Hepatocyte (in vitro differentiated cells): ENCODE measurements at regions not wholly inside any gene's neighbourhood (a gene's known extent, or its start where the extent isn't known, plus 50 kb on each side); places are given as distances from the start of the nearest gene placed in this dataset.
"Not testable (repeated sequence)": the region's sequence is repeated elsewhere in the genome, so short reads cannot be mapped to it uniquely, and the experiment has no call there.

Experiments
- DNase-seq: peaks from one replicate; pipeline ENCODE4 v3.0.0-alpha.2; 2016; ENCODE audit warnings: low spot score
- H2AFZ ChIP-seq: fragments of 200-600 bp; sonication (generic); 2 replicates; pipeline ENCODE4 v1.6.0; 2016; ENCODE audit warnings: antibody characterized with exemption, mild to moderate bottlenecking
- H3K27ac ChIP-seq: fragments of 200-600 bp; sonication (generic); 2 replicates; pipeline ENCODE4 v1.5.1; 2016; ENCODE audit warnings: mild to moderate bottlenecking
- H3K27me3 ChIP-seq: fragments of 200-600 bp; sonication (generic); 2 replicates; pipeline ENCODE4 v1.6.1; 2016
- H3K36me3 ChIP-seq: fragments of 200-600 bp; sonication (generic); replicated peaks from 2 replicates; pipeline ENCODE4 v1.5.1; 2016; ENCODE audit warnings: low read depth; ENCODE audit not compliant: insufficient read depth
- H3K4me1 ChIP-seq: fragments of 200-600 bp; sonication (generic); 2 replicates; pipeline ENCODE4 v1.5.1; 2016; ENCODE audit warnings: mild to moderate bottlenecking, moderate library complexity; ENCODE audit not compliant: insufficient read depth
- H3K4me2 ChIP-seq: fragments of 200-600 bp; sonication (generic); 2 replicates; pipeline ENCODE4 v1.6.0; 2016
- H3K4me3 ChIP-seq: fragments of 200-600 bp; sonication (generic); 2 replicates; pipeline ENCODE4 v1.5.1; 2016; ENCODE audit warnings: mild to moderate bottlenecking
- H3K79me2 ChIP-seq: fragments of 200-600 bp; sonication (generic); 2 replicates; pipeline ENCODE4 v1.6.0; 2017; ENCODE audit warnings: mild to moderate bottlenecking
- H3K9me2 ChIP-seq: fragments of 200-600 bp; sonication (generic); replicated peaks from 2 replicates; pipeline ENCODE4 v1.6.0; 2017; ENCODE audit warnings: mild to moderate bottlenecking; ENCODE audit not compliant: insufficient read depth
- H3K9me3 ChIP-seq: fragments of 200-600 bp; sonication (generic); 2 replicates; pipeline ENCODE4 v1.5.1; 2016; ENCODE audit warnings: low read depth, mild to moderate bottlenecking
- H4K20me1 ChIP-seq: fragments of 200-600 bp; sonication (generic); 2 replicates; pipeline ENCODE4 v1.6.0; 2016; ENCODE audit warnings: mild to moderate bottlenecking; ENCODE audit not compliant: insufficient read depth, poor library complexity, severe bottlenecking
- CTCF ChIP-seq: fragments of 200-600 bp; sonication (generic); IDR thresholded peaks from 2 replicates; pipeline ENCODE4 v1.5.1; 2016; ENCODE audit warnings: antibody characterized with exemption, mild to moderate bottlenecking; ENCODE audit not compliant: poor library complexity
- EZH2 ChIP-seq: fragments of 200-600 bp; sonication (generic); IDR thresholded peaks from 2 replicates; pipeline ENCODE4 v1.6.1; 2016; ENCODE audit warnings: antibody characterized with exemption, mild to moderate bottlenecking, borderline replicate concordance
- EZH2phosphoT487 ChIP-seq: fragments of 200-600 bp; sonication (generic); IDR thresholded peaks from one replicate; pipeline ENCODE4 v1.6.1; 2018; ENCODE audit warnings: antibody characterized with exemption, mild to moderate bottlenecking, low read depth, moderate library complexity; ENCODE audit not compliant: unreplicated experiment, severe bottlenecking
- WGBS: methylation state at CpG from one replicate; pipeline ENCODE4 v1.1.6; 2016; ENCODE audit warnings: low lambda C conversion rate; ENCODE audit errors: missing lambda C conversion rate; 5-methylcytosine and 5-hydroxymethylcytosine counted together

GRCh38 chr9:33708441-33708840, 86.9 kb upstream of the PRSS3 start:
- WGBS = 68% methylated on average over 2 of the region's 2 CpGs
- Histone ChIP-seq H3K4me1 (no peaks in the 10 kb centered on the region), H3K27me3 (no peaks in the 10 kb centered on the region), H3K79me2 (no peaks in the 10 kb centered on the region), H2AFZ (no peak overlapping the region), H3K4me2 (no peak overlapping the region), H4K20me1 (no peaks in the 10 kb centered on the region), H3K27ac (no peak overlapping the region), H3K36me3 (no peaks in the 10 kb centered on the region), H3K9me3 (no peaks in the 10 kb centered on the region), H3K9me2 (no peaks in the 10 kb centered on the region), H3K4me3 (no peak overlapping the region)
- DNase-seq = no peak
- TF ChIP-seq EZH2 (no peak), CTCF (no peak), EZH2phosphoT487 (no peak)

GRCh38 chr9:33709269-33709668, 86.1 kb upstream of the PRSS3 start:
- H3K4me1 ChIP-seq = no peaks in the 10 kb centered on the region
- no peak overlapping the region for H2AFZ ChIP-seq
- no peaks in the 10 kb centered on the region for H4K20me1 ChIP-seq
- no peak overlapping the region for H3K27ac ChIP-seq
- H3K79me2 ChIP-seq = no peaks in the 10 kb centered on the region
- no peaks in the 10 kb centered on the region for H3K9me2 ChIP-seq
- no peaks in the 10 kb centered on the region for H3K9me3 ChIP-seq
- WGBS = 75% methylated on average over 3 of the region's 3 CpGs
- H3K27me3 ChIP-seq = no peaks in the 10 kb centered on the region
- DNase-seq = no peak
- H3K4me3 ChIP-seq = no peak overlapping the region
- H3K36me3 ChIP-seq = no peaks in the 10 kb centered on the region
- no peak for TF ChIP-seq CTCF
- TF ChIP-seq EZH2phosphoT487 = no peak
- H3K4me2 ChIP-seq = no peak overlapping the region

DNA sequence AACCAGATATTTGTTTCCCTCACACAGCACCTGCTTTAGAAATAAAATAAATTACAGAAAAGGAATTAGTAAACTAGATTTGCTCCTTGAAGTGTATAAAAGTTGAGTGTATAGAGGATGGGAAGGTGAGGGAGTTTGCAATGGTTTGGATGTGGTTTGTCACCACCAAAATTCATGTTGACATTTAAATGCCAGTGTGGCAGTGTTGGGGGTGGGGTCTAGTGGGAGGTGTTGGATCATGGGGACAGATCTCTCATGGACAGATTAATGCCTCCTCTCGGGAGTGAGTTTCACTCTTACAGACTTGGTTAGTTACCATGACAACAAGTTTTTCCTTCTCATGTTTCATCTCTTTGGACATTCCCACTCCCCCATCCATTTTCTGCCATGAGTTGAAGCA, 83.9 kb upstream of the PRSS3 start:
- H3K9me3 ChIP-seq, H3K4me2 ChIP-seq, H3K4me3 ChIP-seq, H3K4me1 ChIP-seq, H2AFZ ChIP-seq, H3K36me3 ChIP-seq, DNase-seq, H3K79me2 ChIP-seq, H3K27ac ChIP-seq, H3K27me3 ChIP-seq, H4K20me1 ChIP-seq, H3K9me2 ChIP-seq: not testable (repeated sequence)
- 29% methylated on average over 1 of the region's 1 CpG for WGBS

DNA sequence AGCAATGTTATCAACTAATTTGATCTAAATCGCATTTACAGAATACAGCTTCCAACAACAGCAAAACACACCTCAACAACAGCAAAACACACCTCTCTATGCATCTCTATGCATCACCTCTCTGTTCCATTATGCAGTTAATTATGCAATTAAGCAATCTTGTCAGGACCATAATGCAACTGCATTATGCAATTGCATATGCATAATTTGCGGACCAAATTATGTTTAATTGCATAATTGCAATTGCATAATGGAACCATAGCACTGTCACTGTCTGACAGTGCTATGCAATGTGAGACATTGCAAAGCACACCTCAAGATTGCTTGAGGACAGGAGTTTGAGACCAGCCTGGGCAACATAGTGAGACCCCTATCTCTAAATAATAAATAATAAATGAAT, 80.4 kb upstream of the PRSS3 start:
- H3K4me2 ChIP-seq = no peak overlapping the region
- WGBS = 91% methylated on average over 2 of the region's 2 CpGs
- no peaks in the 10 kb centered on the region for H3K4me1 ChIP-seq
- TF ChIP-seq EZH2phosphoT487 = no peak
- no peak for TF ChIP-seq EZH2
- no peaks in the 10 kb centered on the region for H3K36me3 ChIP-seq
- H3K27ac ChIP-seq = no peak overlapping the region
- no peaks in the 10 kb centered on the region for H3K27me3 ChIP-seq
- H3K9me3 ChIP-seq = no peaks in the 10 kb centered on the region
- H3K79me2 ChIP-seq = no peaks in the 10 kb centered on the region
- no peak for DNase-seq
- H3K9me2 ChIP-seq = no peaks in the 10 kb centered on the region
- no peak overlapping the region for H2AFZ ChIP-seq
- no peak overlapping the region for H3K4me3 ChIP-seq
- no peaks in the 10 kb centered on the region for H4K20me1 ChIP-seq

DNA sequence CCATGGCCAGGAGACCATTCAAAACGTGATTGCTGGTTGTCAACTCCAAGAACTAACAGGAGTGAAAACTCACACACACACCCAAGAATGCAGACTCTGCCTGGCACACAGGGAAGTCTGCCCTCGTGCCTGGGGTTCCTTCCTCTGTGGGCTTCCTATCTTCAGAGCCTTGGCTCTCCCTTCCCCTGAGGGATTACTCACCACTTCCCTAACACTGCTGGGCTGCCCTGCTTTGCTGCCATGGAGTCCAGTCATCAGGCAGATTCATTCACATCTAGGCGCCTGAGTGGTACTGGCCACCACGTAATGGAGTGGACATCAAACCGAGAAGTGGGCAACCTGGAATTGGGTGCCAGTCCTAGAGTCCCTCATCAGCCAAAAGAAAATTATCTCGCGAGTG, 76.4 kb upstream of the PRSS3 start:
- TF ChIP-seq EZH2 (no peak), EZH2phosphoT487 (no peak), CTCF (no peak)
- H3K79me2 ChIP-seq = no peaks in the 10 kb centered on the region
- no peak overlapping the region for H3K27ac ChIP-seq
- H3K4me3 ChIP-seq = no peak overlapping the region
- no peaks in the 10 kb centered on the region for H3K36me3 ChIP-seq
- H3K4me2 ChIP-seq = no peak overlapping the region
- no peaks in the 10 kb centered on the region for H3K9me2 ChIP-seq
- H4K20me1 ChIP-seq = no peaks in the 10 kb centered on the region
- no peak for DNase-seq
- no peak overlapping the region for H2AFZ ChIP-seq
- H3K4me1 ChIP-seq = no peaks in the 10 kb centered on the region
- H3K9me3 ChIP-seq = no peaks in the 10 kb centered on the region
- no peaks in the 10 kb centered on the region for H3K27me3 ChIP-seq
- WGBS = 84% methylated on average over 7 of the region's 7 CpGs
